MCF 10A (cell line): ENCODE measurements at regions not wholly inside any gene's neighbourhood (a gene's known extent, or its start where the extent isn't known, plus 50 kb on each side); places are given as distances from the start of the nearest gene placed in this dataset.

Experiments
- BruUV-seq: library from RNA; stranded (reverse); fragments of 400-500 nt; replicated peaks from 2 replicates; lab custom pipeline; 2021; lab: Mats Ljungman, UMichigan
- CTCF ChIA-PET: fragments of 300-600 bp; sonication (Branson Sonifier 250); formaldehyde crosslinking; extraction: SDS; loops from one replicate; lab custom pipeline; 2021; ENCODE audit warnings: antibody characterized with exemption, inconsistent platforms; lab: Yijun Ruan, JAX
- POLR2A ChIA-PET: fragments of 300-600, 350-650 bp; sonication (Branson Sonifier 250); formaldehyde crosslinking; extraction: SDS; loops from one replicate; lab custom pipeline; 2020; ENCODE audit warnings: antibody characterized with exemption, inconsistent platforms; lab: Yijun Ruan, JAX
- DNase-seq: peaks from one replicate; pipeline ENCODE4 v3.0.0-alpha.2; 2018; ENCODE audit not compliant: unreplicated experiment
- H3K27ac Mint-ChIP-seq: one replicate; pipeline ENCODE4 v1.8.0; 2022; ENCODE audit warnings: mild to moderate bottlenecking, low read depth, mixed read lengths; ENCODE audit not compliant: unreplicated experiment
- H3K27me3 Mint-ChIP-seq: one replicate; pipeline ENCODE4 v1.8.0; 2022; ENCODE audit warnings: mixed read lengths; ENCODE audit not compliant: insufficient read depth, unreplicated experiment
- H3K36me3 Mint-ChIP-seq: one replicate; pipeline ENCODE4 v1.8.0; 2022; ENCODE audit warnings: mild to moderate bottlenecking, moderate library complexity, mixed read lengths; ENCODE audit not compliant: insufficient read depth, unreplicated experiment
- H3K4me1 Mint-ChIP-seq: one replicate; pipeline ENCODE4 v1.8.0; 2022; ENCODE audit warnings: mixed read lengths; ENCODE audit not compliant: insufficient read depth, unreplicated experiment
- H3K4me3 Mint-ChIP-seq: one replicate; pipeline ENCODE4 v1.8.0; 2022; ENCODE audit warnings: mild to moderate bottlenecking, moderate library complexity, mixed read lengths; ENCODE audit not compliant: unreplicated experiment
- H3K9me3 Mint-ChIP-seq: one replicate; pipeline ENCODE4 v1.8.0; 2022; ENCODE audit warnings: mixed read lengths; ENCODE audit not compliant: unreplicated experiment
- CTCF ChIP-seq: fragments of 200-600 bp; IDR thresholded peaks from one replicate; pipeline ENCODE4 v1.8.0; 2022; ENCODE audit warnings: antibody characterized with exemption, mild to moderate bottlenecking; ENCODE audit not compliant: unreplicated experiment
- intact Hi-C: fragments of 100-400 bp; cut with micrococcal nuclease; formaldehyde crosslinking; loops from 2 replicates; pipeline ENCODE4 v1.14.1; 2022

DNA sequence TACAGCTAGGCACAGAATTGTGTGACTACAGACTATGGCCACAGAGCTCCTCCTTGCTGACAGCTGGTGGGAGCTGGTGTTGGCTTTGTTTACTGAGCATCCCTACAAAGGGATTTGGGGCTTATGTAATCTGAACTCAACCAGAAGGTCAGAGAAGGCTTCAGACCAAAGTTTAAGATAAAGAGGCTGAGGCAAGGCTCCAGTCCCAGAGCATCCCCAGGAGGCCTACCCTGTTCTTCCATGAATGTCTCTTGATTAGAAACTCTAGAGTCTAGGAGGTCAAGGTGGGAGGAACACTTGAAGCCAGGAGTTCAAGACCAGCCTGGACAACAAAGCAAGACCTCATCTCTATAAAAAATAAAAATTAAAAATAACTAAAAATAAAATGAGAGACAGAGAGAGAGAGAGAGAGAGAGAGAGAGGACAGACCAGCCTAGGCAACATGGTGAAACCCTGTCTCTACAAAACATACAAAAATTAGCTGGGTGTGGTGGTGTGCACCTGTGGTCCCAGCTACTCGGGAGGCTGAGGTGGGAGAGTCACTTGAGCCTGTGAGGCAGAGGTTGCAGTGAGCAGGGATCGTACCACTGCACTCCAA is 125.5 kb upstream of the SERPIND1 start:
- DNase-seq, result no peak
- CTCF ChIA-PET, result interaction anchor here (1.0 kb wide), 1 partner anchor 26 kb away, joined by 3 read pairs; no protein-coding TSS in a partner anchor
- no peak overlapping the region for H3K4me3 Mint-ChIP-seq
- no peaks in the 10 kb centered on the region for H3K4me1 Mint-ChIP-seq
- TF ChIP-seq CTCF, result no peak
- peaks cover 22% of the 10 kb centered on the region for H3K27me3 Mint-ChIP-seq
- no TSS peak for BruUV-seq
- H3K27ac Mint-ChIP-seq, result no peak overlapping the region
- H3K9me3 Mint-ChIP-seq, result no peaks in the 10 kb centered on the region
- POLR2A ChIA-PET, result interaction anchor here (0.7 kb wide), 1 partner anchor 22 kb away, joined by 3 read pairs; no protein-coding TSS in a partner anchor
- intact Hi-C loops, result no loop called here
- H3K36me3 Mint-ChIP-seq, result no peaks in the 10 kb centered on the region

GRCh38 chr22:20650294-20651207 is 123.4 kb upstream of the SERPIND1 start:
- ChIA-PET POLR2A (no interaction called here), CTCF (no interaction called here)
- no TSS peak for BruUV-seq
- intact Hi-C loops, result no loop called here
- no peaks in the 10 kb centered on the region for H3K9me3 Mint-ChIP-seq
- H3K27me3 Mint-ChIP-seq, result peaks cover 11% of the 10 kb centered on the region
- no peaks in the 10 kb centered on the region for H3K36me3 Mint-ChIP-seq
- no peak overlapping the region for H3K4me3 Mint-ChIP-seq
- no peaks in the 10 kb centered on the region for H3K4me1 Mint-ChIP-seq
- no peak for TF ChIP-seq CTCF
- no peak overlapping the region for H3K27ac Mint-ChIP-seq
- no peak for DNase-seq

- no peak for DNase-seq
- H3K4me3 Mint-ChIP-seq, result no peak overlapping the region
- H3K36me3 Mint-ChIP-seq, result no peaks in the 10 kb centered on the region
- ChIA-PET POLR2A (no interaction called here), CTCF (no interaction called here)
- peaks cover 6% of the 10 kb centered on the region for H3K27me3 Mint-ChIP-seq
- H3K4me1 Mint-ChIP-seq, result no peaks in the 10 kb centered on the region
- no peaks in the 10 kb centered on the region for H3K9me3 Mint-ChIP-seq
- TF ChIP-seq CTCF, result no peak
- BruUV-seq, result no TSS peak
- intact Hi-C loops, result no loop called here
- H3K27ac Mint-ChIP-seq, result no peak overlapping the region
Observed at GRCh38 chr22:20651286-20651685, 122.6 kb upstream of the SERPIND1 start.

GRCh38 chr22:20652130-20652529 is 121.8 kb upstream of the SERPIND1 start:
- no peak overlapping the region for H3K27ac Mint-ChIP-seq
- no peaks in the 10 kb centered on the region for H3K36me3 Mint-ChIP-seq
- H3K4me3 Mint-ChIP-seq, result no peak overlapping the region
- no peak for TF ChIP-seq CTCF
- DNase-seq, result no peak
- ChIA-PET POLR2A (no interaction called here), CTCF (no interaction called here)
- intact Hi-C loops, result no loop called here
- no TSS peak for BruUV-seq
- peaks cover 10% of the 10 kb centered on the region for H3K27me3 Mint-ChIP-seq
- no peaks in the 10 kb centered on the region for H3K9me3 Mint-ChIP-seq
- no peaks in the 10 kb centered on the region for H3K4me1 Mint-ChIP-seq
